ENCODE measurements at regions not wholly inside any gene's neighbourhood (a gene's known extent, or its start where the extent isn't known, plus 50 kb on each side); places are given as distances from the start of the nearest gene placed in this dataset.

GRCh38 chr3:106485802-106486201 is 617.0 kb upstream of the CBLB start:
- TF ChIP-seq CTCF (IDR thresholded peaks at IDR 0.05): no peak
- no peak for TF ChIP-seq ZFX (IDR thresholded peaks at IDR 0.05; ENCODE audit: borderline replicate concordance)

Data from 22Rv1 (cell line).